IMR-90 (cell line): ENCODE measurements at regions not wholly inside any gene's neighbourhood (a gene's known extent, or its start where the extent isn't known, plus 50 kb on each side); places are given as distances from the start of the nearest gene placed in this dataset.

Experiments
- MAFK ChIP-seq: IDR thresholded peaks from 2 replicates; pipeline ENCODE4 v1.6.1; 2012; ENCODE audit warnings: low read depth, low read length, improper control_type of control experiment
- POLR2A ChIP-seq: IDR thresholded peaks from 2 replicates; pipeline ENCODE4 v1.6.1; 2012; ENCODE audit warnings: mild to moderate bottlenecking, low read depth, low read length
- SMC3 ChIP-seq: fragments of 150-350 bp; IDR thresholded peaks from 2 replicates; pipeline ENCODE4 v1.6.1; 2016; ENCODE audit warnings: low read depth, mild to moderate bottlenecking, antibody characterized with exemption, low read length, moderate library complexity
- TF ChIP-seq, protein P1 (sequence below): conservative IDR thresholded peaks from 2 replicates; pipeline ENCODE4 v1.5.1; 2012; ENCODE audit warnings: mild to moderate bottlenecking, low read depth, low read length, improper control_type of control experiment
- TF ChIP-seq, protein P2 (sequence below): fragments of 150-350 bp; IDR thresholded peaks from 2 replicates; pipeline ENCODE4 v1.6.1; 2017; ENCODE audit warnings: mild to moderate bottlenecking, antibody characterized with exemption, low read length, low read depth

DNA sequence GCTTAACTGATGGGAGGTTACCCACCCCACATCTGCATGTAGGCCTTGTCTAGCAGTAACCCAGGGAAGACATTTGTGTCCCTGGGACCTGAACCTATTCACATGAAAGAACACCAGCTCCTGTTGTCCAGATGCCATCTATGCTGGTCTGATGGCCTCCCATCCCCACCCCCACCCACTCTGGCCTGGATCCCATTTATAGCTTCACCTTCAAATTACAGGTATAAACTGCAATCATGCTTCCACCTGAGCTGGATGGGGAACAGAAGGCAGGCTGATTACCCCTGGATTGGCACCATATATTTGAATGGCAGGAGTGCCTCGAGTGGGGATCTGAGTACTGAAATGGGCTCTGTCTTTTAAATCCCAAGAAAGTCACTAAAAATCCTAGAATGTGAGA is 312.7 kb upstream of the USP24 start:
- TF ChIP-seq, protein P1, sequence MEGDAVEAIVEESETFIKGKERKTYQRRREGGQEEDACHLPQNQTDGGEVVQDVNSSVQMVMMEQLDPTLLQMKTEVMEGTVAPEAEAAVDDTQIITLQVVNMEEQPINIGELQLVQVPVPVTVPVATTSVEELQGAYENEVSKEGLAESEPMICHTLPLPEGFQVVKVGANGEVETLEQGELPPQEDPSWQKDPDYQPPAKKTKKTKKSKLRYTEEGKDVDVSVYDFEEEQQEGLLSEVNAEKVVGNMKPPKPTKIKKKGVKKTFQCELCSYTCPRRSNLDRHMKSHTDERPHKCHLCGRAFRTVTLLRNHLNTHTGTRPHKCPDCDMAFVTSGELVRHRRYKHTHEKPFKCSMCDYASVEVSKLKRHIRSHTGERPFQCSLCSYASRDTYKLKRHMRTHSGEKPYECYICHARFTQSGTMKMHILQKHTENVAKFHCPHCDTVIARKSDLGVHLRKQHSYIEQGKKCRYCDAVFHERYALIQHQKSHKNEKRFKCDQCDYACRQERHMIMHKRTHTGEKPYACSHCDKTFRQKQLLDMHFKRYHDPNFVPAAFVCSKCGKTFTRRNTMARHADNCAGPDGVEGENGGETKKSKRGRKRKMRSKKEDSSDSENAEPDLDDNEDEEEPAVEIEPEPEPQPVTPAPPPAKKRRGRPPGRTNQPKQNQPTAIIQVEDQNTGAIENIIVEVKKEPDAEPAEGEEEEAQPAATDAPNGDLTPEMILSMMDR = no peak
- TF ChIP-seq POLR2A (no peak), SMC3 (no peak), MAFK (no peak)
- TF ChIP-seq, protein P2, sequence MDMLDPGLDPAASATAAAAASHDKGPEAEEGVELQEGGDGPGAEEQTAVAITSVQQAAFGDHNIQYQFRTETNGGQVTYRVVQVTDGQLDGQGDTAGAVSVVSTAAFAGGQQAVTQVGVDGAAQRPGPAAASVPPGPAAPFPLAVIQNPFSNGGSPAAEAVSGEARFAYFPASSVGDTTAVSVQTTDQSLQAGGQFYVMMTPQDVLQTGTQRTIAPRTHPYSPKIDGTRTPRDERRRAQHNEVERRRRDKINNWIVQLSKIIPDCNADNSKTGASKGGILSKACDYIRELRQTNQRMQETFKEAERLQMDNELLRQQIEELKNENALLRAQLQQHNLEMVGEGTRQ = no peak
